Forelimb muscle (tissue), 1 donor: ENCODE measurements at regions not wholly inside any gene's neighbourhood (a gene's known extent, or its start where the extent isn't known, plus 50 kb on each side); places are given as distances from the start of the nearest gene placed in this dataset.

Source experiments
- DNase-seq: peaks from one replicate; pipeline ENCODE4 v3.0.0-alpha.2; 2013; ENCODE audit warnings: low read depth

GRCh38 chr4:36394352-36394903, 113.0 kb downstream of the DTHD1 start:
- DNase-seq, result no peak

DNA sequence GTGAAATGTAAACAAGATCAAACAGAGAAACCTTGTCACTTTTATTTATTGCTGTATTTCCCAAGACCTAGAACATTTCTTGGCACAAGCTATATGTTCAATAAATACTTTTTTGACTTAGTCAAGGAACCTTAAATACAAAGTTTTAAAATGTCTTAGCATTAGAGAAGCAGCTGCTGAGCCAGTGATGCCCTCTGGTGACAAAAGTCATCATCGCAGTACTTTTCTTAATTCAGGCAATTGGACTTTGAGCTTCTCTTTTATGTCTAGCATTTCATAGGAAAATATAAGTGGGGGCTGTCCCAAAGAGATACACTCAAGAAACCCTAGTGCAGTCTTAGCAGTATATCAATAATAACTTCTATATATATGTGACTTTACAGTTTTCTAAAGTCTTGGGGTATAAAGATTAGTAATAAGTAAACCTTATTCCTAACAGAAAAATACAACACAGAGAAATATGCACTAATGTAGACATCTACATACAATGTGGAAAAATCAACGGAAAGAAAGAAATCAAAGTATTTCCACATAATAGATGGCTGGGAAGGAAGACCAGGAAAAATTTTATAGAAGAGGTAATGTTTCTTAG, 118.4 kb downstream of the DTHD1 start:
- no peak for DNase-seq

- DNase-seq, result no peak
These were observed 120.8 kb downstream of the DTHD1 start for GRCh38 chr4:36402008-36402758.

DNA sequence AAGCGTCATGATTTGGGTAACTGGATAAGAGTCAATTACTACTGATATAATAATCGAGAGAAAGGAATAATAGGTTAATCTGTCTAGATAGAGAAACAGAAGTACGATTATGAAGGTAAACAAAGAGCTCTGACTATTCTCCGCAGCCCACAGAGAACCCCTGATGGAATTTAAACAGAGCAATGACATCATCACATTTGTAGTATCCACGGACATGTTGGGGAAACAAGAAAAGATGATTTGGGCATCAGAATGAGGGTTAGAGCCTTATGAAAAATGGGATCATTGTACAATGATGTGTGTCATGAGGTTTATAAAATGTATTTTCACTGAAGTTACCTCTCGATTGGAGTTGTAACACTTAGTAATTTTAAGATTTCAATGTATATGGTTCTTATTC, 129.9 kb downstream of the DTHD1 start:
- no peak for DNase-seq

GRCh38 chr4:36414248-36414647, 132.8 kb downstream of the DTHD1 start:
- DNase-seq, result no peak

- no peak for DNase-seq
These were observed 135.7 kb downstream of the DTHD1 start for GRCh38 chr4:36417146-36417545.

GRCh38 chr4:36420111-36420679, 138.8 kb downstream of the DTHD1 start:
- no peak for DNase-seq

- no peak for DNase-seq
These were observed 141.2 kb downstream of the DTHD1 start for GRCh38 chr4:36422607-36423006.

GRCh38 chr4:36426741-36427140, 145.3 kb downstream of the DTHD1 start:
- DNase-seq, result no peak

GRCh38 chr4:36427696-36428095, 146.3 kb downstream of the DTHD1 start:
- no peak for DNase-seq

GRCh38 chr4:36432586-36432985, 151.2 kb downstream of the DTHD1 start:
- DNase-seq, result no peak

DNA sequence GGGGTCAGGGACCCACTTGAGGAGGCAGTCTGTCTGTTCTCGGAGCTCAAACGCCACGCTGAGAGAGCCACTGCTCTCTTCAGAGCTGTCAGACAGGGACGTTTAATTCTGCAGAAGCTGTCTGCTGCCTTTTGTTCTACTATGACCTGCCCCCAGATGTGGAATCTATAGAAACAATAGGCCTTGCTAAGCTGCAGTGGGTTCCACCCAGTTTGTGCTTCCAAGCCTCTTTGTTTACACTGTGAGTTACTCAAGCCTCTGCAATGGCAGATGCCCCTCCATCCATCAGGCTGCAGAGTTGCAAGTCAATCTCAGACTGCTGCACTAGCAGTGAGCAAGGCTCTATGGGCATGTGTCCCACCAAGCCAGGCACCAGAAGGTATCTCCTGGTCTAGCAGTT, 158.1 kb downstream of the DTHD1 start:
- no peak for DNase-seq

GRCh38 chr4:36445480-36445879, 164.1 kb downstream of the DTHD1 start:
- no peak for DNase-seq

DNA sequence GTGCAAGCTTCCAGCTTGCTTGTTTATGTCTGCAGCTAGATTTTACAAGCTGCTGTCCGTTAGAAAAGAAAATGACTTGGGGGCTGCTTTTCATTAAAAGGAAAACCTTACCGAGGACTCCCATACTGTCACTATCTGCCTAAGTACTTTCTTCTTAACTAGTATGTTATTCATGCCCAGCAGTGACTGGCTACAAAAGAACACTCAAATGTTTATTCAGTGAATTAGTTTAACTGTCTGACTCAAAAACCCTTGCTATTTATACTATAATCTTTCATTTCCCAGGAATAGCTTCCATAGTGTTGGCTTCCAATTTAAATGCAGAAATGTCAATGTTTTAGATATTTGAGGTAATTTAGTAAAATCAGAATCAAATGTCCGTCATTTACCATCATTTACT, 164.9 kb downstream of the DTHD1 start:
- no peak for DNase-seq

DNA sequence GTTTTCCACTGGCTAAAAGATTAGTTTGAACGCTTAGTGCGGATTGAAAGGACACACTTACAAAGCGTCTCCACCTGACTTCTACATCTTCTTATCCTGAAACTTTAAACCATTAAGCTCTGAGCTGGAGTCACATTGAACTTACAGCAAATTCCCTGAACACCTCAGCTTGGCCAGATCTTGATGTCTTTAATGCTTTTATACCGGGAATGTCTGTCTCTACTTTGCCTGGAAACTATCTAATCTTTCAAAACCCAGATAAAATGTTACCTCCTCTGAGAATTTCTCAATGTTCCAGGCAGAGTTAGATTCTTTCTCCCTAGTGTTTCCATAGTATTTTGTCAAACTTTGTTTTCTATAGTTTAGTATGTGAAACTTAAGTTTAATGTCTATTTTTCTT, 179.9 kb downstream of the DTHD1 start:
- DNase-seq, result no peak

GRCh38 chr4:36467670-36468069, 186.3 kb downstream of the DTHD1 start:
- DNase-seq, result no peak

DNA sequence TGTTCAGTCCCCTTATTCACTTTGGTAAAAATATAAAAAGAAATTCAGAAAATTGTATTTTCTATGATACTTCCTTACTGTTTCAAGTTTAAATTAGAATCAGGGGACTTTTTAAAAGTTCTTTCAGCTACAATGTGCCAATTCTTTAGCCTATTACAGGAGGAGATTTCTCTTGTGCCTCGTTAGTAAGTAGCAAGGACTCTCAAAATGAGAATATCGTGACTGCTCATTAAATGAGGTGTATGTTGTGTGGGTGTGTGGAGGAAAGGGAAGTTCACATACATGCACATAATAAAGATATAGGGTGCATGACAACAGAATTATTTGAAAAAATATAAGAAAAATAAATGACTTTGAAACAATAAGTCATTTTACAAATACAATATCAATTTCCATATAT, 190.5 kb downstream of the DTHD1 start:
- no peak for DNase-seq

DNA sequence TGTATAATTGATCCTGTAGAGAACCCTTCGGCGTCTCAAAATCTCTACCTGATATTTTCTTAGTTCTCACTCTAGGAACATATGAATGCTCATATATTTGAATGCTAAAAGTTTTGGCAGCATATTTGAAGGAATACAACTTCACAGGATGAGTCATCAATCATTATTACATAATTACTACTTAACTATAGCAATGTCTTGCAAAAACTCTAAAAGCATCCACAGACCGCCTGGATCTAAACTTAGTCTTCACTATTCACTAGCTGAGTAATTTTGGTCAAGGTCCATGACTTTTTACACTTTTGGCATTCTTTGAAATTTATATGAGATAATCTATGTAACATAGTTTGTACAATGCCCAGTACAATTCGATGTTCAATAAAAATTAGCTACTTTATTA, 194.7 kb downstream of the DTHD1 start:
- no peak for DNase-seq

- no peak for DNase-seq
These were observed 196.4 kb downstream of the DTHD1 start for GRCh38 chr4:36477861-36478260.

GRCh38 chr4:36485885-36486284, 204.5 kb downstream of the DTHD1 start:
- DNase-seq, result no peak

- no peak for DNase-seq
These were observed 208.4 kb downstream of the DTHD1 start for GRCh38 chr4:36489798-36490197.

DNA sequence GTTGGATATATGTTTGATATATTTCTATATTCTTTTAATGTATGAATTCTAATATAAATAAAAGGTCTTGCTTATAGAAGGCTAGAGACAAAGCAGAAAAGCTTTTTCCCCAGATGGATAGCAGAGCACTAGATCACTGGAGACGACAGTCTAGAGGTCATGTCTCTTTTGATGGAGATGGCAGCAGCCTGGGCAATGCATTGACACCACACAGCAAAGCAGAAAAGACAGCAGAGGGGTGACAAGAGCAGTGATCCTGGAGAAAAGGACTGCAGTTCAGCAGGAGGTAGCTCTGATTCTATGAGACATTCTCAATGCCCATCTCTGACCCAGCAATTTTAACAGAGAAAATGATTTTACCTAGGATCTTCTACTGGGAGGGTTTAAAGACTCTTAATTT, 210.6 kb downstream of the DTHD1 start:
- DNase-seq, result no peak

DNA sequence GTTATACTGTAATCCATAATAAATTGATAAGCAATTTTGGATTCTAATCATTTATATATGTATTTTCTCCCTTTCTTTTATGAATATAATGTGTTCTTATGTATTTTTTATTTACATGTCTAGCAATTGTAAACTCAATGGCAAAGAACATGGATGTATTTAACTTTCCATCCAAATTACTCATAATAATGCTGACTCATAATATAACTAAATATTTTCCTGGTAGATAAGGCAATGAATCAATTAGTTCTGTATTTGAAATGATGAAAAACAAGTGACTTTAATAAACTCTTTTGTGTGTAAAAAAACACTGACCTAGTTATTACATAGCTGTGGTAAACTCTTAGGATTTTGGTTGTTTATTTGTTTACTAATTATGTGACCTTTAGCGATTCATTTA, 211.2 kb downstream of the DTHD1 start:
- no peak for DNase-seq
